GM19043 (cell line): ENCODE measurements at regions not wholly inside any gene's neighbourhood (a gene's known extent, or its start where the extent isn't known, plus 50 kb on each side); places are given as distances from the start of the nearest gene placed in this dataset.

Experiments
- ATAC-seq: cut with Tn5 transposase; IDR thresholded peaks from one replicate; pipeline ENCODE4 v1.9.1; 2021; ENCODE audit warnings: low read depth; ENCODE audit not compliant: unreplicated experiment

DNA sequence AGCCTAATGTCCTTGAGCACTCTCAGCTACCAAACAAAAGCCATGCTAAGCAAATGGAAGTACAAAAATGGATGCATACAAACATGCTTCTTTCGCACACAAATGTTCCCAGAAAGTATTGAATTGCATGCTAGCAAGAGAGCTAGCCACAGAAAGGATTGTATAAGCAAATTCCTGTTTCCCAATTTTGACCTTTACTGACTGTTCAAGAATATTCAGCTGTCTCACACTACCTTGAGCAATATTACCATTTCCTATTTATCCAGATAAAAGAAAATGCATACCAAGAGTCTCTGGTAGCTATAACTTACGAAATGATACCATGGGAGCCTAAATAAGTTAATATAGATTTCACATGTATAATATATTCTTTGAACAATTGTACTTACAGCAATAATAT is 264.6 kb downstream of the TMEM167A start:
- no peak for ATAC-seq

DNA sequence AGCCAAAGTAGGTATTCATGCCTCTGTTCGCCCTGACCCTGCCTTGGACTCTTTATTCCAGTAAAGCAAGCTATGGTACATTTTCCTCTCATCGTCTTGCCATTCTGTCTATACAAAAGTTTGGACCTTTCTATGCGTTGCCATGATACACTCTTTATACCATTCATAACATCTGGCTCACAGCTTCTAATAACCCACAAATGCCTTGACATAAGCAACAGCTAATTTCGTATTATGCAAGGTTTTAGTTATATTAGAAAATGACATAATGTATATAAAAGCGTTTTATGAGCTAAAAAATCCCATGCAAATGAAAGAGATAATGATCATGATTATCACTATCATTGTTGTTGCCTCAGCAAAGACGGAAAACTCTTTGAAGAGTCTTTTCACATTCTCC is 265.7 kb downstream of the TMEM167A start:
- no peak for ATAC-seq

DNA sequence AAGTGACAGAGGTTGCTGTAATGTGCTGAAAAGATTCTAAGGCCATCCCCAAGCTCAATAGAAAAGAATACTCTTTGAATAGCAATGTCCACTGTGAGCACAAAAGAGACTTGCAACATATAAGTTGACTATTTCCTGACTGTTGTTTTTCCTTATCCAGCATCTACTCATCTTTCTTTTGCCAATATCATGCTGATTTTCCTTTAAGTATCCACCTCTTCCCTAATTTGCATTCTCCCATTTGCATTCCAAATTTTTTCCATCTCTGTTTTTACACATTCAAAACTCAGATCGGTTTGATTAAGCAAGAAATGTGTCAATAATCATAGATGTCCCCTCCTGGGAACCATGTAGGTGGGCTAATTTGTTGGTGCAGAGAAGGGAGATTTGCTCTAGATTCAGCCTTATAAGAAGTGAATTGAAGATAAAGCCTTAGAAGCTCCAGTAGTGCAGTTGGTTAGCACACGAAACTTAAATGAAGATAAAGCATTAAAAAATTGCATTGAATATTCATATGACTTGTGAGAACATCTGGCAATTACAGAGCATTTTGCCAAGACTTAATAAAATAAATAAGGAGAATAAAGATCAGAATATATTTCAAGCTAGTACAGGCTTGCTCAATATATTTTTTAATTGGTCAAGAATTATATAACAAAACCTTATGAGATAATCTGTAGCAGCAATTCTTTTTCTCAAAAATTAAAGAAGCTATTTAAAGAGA is 267.6 kb downstream of the TMEM167A start:
- ATAC-seq: no peak

DNA sequence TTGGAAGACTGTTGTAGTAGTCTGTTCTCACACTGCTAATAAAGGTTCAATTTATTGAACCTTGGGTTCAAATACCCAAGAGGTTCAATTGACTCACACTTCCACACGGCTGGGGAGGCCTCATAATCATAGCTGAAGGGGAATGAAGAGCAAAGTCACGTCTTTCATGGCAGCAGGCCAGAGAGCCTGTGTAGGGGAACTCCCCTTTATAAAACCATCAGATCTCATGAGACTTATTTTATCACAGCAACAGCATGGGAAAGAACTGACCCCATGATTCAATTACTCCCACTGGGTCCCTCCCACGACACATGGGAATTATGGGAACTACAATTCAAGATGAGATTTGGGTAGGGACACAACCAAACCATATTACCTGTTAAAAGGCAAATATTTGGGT is 268.2 kb downstream of the TMEM167A start:
- no peak for ATAC-seq

DNA sequence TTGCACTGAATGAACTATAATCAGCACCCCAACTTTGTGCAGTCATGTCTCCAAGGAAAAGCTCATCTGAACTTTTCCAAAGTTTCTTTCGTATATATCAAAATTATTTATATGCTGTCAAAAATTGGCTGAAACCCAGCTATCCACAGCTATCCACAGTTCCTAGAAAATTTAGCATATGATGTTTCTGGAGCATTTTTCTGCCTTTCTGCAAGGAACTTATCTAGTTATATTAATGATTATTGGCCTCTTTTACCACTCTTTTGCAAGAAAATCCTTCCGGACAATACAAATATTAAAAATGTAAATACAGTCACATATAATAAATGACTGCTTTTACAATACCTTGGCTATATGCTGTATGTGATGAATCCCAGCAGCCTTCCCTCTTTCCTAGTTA is 270.2 kb downstream of the TMEM167A start:
- ATAC-seq: no peak

DNA sequence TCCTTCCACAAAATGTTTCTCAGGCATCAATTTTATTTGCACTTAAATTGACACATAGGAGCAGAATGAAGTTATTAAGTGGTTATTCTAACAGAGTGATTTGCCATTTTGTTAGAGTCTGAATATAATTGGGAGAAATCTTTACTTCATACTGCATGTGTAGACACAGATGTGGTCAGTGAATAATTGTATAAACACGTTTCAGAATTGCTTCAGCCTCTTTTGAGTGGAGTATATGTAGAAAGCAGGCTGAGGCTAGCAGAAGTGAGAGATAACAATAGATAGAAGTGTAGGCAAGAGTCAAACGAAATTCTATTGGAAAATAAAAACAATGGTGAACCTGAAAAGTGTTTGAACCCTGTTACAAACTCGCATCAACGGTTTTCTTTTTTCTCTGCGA is 270.7 kb downstream of the TMEM167A start:
- no peak for ATAC-seq

DNA sequence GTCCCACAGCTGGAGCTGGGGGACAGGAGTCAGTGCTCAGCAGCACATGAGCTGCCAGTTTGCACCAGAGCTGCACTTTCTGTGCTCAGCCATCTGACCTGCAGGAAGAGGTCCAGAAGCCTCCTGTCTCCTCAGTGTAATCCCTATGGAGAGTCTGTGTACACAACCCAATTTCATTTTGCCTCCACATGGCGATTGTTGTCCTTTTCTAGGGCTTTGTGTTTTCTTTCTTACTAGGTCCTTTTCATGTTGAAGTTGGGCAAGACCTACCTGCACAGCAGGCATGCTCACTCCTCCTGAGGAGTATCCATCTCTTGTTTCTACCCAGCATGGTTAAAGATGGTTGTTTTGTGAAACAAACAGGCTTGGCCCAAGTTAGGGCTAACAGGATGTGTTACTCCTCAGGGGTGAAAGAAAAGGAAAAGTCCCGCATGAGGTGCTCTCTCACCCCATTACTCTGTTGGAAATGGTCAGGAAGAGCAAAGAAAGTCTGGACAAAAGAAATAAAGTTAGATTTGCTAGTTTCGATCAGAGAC is 273.0 kb downstream of the TMEM167A start:
- no peak for ATAC-seq

DNA sequence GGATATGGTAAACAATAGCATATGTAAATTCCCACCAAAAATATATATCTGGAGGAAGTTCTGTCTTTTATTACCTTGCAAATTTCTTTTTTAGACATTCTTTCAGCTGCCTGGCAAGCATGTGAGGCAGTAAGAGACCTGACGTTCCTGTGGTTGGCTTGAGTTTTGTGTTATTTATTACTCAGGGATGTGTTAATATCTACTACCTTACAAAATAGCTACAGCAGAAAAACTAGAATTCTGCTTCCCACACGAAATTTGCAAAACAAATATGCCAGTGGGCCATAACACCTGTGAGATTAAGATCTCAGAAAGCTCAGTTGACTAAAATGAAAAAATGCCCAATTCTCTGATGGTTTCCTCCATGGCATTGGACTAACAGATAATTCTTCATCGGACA is 274.2 kb downstream of the TMEM167A start:
- peak; percentile 60 for ATAC-seq

DNA sequence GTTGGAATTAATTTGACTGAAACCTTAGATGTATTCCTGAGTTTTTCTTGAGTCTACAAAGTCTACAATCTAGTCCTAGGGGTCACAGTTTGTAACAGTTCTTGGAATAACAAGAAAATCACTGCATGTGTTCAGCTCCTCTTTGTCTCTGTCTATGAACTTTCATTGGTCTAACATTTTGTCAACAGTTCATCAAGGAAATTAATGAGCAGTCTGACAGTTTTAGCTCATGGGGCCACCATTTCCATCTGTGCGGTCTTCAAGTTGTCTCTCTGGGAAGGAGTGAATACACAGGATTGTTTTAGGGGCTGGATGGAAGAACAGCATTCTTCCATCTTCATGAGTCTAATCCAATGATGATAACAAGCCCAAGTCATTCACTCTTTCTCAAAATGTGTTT is 276.4 kb downstream of the TMEM167A start:
- ATAC-seq: no peak

DNA sequence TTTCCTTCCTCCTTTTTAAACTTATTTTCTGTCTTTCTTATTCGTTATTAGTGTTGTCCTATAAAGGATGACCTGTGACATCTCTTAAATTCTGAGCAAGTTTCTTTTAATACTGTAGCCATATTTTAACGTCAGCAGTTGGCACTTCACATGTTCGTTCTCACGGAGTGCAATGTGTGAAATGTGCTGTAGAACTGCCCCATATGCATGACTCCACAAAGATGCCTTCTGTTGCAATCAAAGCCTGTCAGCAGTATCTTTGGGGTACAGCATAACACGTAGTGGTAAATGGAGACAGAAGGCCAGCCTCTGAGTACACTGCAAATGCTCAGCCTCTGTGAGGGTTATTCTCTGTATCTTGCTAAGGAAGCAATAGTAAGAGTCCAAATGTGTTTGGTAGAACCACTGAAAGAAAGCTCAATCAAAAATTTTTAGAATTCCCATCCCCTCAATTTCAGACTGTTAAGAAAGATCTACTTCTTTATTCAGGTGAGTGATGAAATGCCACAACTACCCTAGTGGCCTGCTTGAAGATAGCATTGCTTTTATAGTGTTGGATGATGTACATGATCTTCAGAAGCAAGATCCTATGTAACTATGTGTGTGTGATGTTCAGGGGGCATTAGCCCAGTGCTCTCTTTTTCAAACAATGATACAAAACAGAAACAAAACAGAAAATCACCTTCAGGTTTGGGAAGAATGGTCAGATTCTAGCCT is 277.7 kb downstream of the TMEM167A start:
- ATAC-seq: no peak

DNA sequence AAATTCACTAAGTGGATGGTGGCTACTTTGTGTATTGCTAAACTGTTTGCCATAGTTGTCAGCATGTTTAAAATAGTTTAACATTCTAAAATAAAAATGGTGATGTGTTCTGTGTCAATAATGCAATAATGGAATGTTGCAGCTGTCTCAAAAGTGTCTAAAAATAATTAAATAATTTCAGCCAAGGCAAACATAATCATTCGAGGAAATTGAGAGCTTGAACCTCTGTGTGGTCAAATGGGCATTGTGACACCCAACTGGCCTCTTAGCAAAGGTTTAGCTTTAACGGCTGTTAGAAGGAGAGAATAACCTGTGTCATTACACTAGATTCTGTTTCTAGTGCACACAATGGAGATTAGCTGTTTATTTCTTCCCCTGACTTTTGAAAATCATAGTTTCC is 278.5 kb downstream of the TMEM167A start:
- no peak for ATAC-seq

DNA sequence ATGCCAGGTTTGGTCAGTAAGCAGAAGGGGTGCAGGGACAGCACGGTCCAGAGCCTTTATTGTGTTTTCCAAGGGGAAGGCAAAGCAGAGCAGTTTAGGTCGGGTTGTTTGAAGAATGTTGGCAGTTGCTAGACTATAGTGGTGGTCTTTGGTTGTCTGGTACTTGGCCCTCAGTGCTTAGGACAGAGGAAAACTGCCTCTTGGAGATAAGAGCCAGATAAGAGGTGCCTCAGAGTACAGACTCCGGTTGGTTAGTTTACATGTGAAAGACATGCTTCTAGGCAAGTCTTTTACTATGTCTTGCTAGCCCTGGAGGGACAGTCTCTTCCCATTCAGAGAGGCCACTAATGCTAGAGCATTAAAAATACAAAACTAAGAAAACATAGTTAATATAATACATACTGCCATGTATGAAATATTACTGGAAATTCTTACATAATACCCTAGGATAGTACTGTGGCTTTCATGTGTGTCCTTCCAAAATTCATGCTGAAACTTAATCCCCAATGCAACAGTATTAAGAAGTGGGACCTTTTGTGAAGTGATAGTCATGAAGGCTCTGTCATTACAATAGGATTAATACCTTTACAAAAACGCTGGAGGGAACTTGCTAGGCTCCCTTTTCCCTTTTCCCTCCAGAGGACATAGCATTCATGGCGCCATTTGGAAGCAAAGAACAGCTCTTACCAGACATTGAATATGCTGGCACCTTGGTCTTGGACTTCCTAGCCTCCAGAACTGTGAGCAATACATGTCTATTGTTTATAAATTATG is 280.4 kb downstream of the TMEM167A start:
- no peak for ATAC-seq

DNA sequence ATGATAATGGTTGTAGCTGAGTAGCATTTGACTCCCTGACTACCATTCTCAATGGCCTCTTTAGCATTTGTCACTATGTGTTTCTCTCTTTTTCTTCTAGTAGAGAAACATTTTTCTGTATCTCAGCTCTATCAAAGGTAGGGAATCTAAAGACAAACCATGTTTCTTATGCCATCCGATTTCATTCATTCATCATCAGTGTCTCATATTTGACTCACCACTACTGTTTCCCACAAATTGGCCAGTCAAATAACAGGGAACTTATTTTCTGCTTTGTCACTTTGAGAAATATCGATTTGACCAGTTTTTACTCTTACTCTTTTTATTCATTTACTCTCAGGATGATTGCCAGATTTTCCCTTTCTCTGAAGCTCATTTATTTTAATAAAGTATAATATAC is 282.3 kb downstream of the TMEM167A start:
- ATAC-seq: no peak

DNA sequence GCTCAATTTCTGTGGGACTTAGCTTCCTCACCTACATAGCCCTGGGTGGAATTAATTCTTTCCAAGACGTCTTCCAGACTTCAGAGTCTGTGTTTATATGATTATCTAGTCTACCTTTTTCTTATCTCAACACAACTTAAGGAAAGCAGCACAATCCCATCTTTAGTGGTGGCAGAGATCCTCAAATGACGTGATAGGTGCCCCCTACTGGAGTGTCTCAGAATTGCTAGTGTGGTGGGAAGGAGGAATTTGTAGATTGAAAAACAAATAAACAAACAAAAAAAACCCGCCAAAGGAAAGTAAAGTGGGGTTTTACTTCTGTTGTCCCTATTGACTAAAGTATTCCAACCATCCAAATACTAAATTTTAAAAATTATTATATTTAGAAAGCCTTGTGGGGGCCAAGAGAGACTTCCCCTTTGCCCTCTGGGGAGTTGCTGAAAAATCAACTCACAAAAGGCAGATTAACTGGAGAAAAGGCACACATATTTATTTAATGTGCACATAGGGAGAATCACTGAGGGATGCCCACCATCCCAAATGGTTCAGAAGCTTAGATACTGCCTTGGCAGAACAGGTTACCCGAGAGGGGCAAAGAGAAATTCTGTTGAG is 283.3 kb downstream of the TMEM167A start:
- ATAC-seq: no peak

DNA sequence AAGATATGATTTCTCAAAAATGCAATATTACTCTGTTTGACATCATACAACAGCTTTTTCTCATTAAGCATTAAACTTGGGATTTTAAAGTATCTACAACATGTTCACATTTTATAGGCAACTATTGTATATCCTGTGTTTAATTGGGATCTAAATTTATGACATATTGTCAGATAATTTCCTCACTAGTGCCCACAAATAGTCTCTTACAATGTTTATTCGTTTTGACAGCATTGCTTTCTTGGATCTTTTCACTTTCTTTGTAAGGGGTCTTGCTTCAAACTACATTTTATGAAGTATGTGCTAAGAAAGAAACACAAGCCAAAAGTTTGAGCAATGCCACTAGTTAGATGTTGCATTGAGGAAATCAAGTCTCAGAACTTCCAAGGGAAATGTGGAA is 285.1 kb downstream of the TMEM167A start:
- no peak for ATAC-seq

DNA sequence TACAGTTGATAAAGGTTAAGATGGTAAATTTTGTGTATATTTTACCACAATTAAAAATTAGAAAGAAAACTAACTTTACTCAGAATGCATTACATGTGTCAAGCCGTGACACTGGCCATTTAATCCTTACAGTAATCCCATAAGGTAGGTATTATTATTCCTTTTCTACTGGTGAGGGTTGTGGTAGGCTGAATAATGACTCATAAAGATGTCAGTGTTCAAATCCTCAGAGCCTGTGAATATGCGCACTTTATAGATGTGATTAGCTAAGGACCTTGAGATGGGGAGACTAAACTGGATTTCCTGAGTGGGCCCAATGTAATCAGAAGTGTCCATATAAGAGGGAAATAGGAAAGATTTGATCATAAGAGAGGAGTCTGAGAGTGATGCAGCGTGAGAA is 288.1 kb downstream of the TMEM167A start:
- ATAC-seq: no peak

DNA sequence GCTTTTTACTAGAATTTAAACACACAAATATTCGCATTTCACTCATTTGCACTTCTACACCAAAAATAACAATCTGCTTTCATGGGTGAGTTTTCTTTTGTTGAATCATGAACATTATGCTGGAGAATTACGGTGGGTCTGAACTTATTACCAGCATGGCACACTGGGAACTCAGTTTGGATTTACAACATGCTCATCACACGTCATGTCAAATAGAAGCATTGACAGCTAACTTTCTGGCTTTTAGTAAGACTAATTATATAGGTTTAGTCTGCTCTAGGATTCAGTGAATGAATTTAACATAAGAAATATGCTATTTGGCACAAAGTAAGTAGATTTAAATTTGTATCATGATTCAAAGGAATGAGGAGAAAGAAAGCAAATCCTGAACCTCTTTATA is 290.4 kb downstream of the TMEM167A start:
- no peak for ATAC-seq

DNA sequence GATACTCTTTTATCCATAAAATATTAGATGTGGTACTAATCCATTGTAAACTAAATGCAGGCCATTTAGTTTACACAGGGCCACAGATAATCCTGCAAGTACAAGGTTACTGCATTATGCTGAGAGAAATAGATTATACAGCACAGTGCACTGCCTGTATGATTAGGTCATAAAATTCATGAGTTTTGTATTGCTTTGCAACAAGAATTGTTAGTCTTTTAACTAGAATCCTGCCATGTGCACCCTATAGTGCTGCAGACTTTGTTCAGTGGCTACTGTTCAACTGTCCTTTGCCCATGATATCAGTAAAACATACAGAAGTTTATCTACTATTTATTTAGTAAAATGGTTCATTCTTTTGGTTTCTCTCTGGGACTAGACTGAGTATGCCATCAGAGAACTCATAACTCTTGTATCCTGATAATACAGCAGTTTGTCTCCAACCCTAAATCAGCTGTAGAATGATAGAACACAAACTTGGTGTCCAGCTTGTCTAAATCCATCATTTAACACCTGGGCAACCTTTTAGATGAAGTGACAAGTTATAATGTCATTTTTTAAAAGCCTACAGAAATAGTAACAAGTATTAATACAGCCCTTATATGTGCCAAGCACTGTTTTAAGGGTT is 291.2 kb downstream of the TMEM167A start:
- ATAC-seq: no peak

DNA sequence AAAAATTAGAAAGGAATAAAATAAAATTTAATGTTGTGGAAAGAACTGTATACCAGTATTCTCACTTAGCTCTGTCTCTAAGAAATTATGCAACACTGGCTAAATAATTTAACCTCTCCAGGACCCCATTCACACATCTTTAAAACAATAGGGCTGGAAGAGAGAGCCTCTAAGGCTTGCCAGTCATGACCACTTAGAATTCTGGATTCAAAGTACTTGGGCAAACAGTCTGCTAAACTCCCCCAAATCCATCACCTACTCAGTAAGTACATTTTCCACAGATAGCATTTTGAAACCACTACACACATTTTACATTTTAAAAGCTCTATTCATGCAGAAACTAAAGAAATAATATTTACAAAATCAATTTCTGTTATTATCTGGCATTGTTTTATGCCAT is 291.7 kb downstream of the TMEM167A start:
- ATAC-seq: no peak

DNA sequence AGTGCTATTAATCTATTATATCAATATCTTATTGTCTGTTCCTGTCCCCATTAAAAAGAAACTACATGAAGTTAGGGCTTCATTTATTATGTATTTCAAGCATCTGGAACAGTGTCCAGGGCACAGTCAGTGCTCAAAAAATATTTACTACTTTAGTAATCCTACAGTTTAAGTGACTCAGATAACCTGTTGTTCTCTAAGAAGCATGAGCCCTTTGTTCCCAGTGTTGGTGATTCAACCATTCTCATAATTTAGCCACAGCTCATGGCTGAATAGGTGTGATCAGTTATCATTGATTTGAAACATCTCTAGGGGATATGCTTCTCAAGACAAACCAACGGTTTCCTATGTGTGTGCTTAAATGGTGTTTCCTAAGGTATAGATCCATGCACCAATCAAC is 292.7 kb downstream of the TMEM167A start:
- ATAC-seq: no peak

DNA sequence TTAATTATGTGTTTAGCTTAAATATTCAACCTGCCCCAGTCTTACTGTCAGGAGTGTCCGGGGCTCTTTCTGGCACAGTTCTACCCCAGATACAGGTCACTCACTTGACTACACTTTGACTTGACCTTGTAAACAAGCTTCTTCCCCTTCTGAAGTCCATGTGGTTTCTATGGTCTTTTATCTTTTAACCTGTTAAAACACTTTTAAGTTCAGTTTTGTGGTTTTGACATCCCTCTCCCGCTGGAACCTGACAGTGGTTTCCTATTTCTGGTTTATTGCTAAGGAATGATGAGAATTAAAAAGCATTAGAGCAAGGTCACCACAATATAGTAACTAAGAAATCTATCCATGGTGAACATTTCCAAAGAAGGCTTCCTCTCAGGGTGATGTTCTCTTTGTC is 300.1 kb downstream of the TMEM167A start:
- no peak for ATAC-seq
